ENCODE measurements at regions not wholly inside any gene's neighbourhood (a gene's known extent, or its start where the extent isn't known, plus 50 kb on each side); places are given as distances from the start of the nearest gene placed in this dataset.

GRCh38 chr2:82283075-82283474, 1978.5 kb upstream of the LRRTM1 start:
- TF ChIP-seq CTCF (IDR thresholded peaks at IDR 0.05) (no peak), POLR2A (IDR thresholded peaks at IDR 0.05) (no peak)

Measured in ovary (tissue), 3 donors.